ENCODE measurements at regions not wholly inside any gene's neighbourhood (a gene's known extent, or its start where the extent isn't known, plus 50 kb on each side); places are given as distances from the start of the nearest gene placed in this dataset.

DNA sequence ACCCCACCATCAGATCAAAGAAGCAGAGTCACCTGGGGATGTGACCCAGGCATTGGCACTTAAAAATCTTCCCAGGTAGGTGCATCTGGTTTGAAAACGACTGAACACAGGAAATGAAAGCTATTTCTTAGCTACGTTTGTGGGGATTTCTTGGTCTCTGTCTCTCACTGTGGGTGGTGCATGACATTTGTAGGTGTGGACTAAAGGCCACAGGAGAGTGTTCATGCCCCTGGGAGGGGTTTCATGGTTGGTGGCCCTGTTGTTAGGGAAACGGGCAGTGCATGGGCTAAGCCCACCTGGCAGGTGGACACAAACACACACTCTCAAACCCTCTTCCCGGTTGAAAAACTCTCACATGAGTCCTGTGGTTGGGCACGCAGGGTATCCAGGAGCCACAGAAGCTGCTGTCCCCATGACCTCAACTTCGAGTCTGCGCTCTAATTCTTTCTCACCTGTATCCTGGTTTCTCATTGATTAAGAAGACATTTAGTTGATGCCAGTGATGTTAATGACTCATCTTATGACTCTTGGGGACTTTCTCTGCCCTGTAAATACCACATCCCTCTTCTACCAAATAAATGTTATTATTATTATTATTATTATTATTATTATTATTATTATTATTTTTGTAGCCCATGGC lies 119.4 kb downstream of the MRPS6 start:
- Mint-ChIP-seq H3K4me3 (no peak overlapping the region), H3K4me1 (no peaks in the 10 kb centered on the region), H3K27me3 (no peaks in the 10 kb centered on the region), H3K9me3 (peaks cover 23% of the 10 kb centered on the region), H3K27ac (no peak overlapping the region), H3K36me3 (ENCODE audit: low read depth) (peaks cover 3% of the 10 kb centered on the region)
- intact Hi-C loops (cut with micrococcal nuclease), result no loop called here
- ChIA-PET CTCF (no interaction called here), POLR2A (no interaction called here)
- no peak for DNase-seq
- TF ChIP-seq, protein P1, sequence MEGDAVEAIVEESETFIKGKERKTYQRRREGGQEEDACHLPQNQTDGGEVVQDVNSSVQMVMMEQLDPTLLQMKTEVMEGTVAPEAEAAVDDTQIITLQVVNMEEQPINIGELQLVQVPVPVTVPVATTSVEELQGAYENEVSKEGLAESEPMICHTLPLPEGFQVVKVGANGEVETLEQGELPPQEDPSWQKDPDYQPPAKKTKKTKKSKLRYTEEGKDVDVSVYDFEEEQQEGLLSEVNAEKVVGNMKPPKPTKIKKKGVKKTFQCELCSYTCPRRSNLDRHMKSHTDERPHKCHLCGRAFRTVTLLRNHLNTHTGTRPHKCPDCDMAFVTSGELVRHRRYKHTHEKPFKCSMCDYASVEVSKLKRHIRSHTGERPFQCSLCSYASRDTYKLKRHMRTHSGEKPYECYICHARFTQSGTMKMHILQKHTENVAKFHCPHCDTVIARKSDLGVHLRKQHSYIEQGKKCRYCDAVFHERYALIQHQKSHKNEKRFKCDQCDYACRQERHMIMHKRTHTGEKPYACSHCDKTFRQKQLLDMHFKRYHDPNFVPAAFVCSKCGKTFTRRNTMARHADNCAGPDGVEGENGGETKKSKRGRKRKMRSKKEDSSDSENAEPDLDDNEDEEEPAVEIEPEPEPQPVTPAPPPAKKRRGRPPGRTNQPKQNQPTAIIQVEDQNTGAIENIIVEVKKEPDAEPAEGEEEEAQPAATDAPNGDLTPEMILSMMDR (IDR thresholded peaks at IDR 0.05), result no peak
- ATAC-seq (ENCODE audit: low read depth), result no peak

DNA sequence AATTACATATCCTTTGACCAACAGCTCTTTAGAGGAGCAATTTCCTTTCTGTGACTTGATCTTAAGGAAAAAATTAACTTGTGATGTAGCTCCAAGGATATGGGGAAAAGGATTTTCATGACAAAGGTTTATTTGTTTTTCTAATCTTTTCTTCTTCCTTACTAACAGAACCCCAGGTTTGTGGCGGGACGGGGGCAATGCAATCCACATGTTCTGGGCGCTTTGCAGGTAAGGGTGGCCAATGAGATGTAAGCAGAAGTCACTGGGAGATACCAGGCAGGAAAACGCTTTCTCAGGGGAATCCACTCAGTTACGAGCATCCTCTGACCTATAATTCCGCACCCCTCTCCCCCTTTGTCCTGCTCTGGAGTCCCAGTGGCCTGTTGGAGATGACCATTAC lies 122.0 kb downstream of the MRPS6 start:
- H3K4me1 Mint-ChIP-seq, result no peaks in the 10 kb centered on the region
- no peak overlapping the region for H3K27ac Mint-ChIP-seq
- intact Hi-C loops (cut with micrococcal nuclease), result no loop called here
- DNase-seq (no peak), ATAC-seq (ENCODE audit: low read depth) (no peak)
- no peak overlapping the region for H3K4me3 Mint-ChIP-seq
- H3K9me3 Mint-ChIP-seq, result peaks cover 6% of the 10 kb centered on the region
- ChIA-PET CTCF (no interaction called here), POLR2A (no interaction called here)
- no peaks in the 10 kb centered on the region for H3K36me3 Mint-ChIP-seq (ENCODE audit: low read depth)
- no peaks in the 10 kb centered on the region for H3K27me3 Mint-ChIP-seq
- TF ChIP-seq, protein P1 (IDR thresholded peaks at IDR 0.05), result no peak

DNA sequence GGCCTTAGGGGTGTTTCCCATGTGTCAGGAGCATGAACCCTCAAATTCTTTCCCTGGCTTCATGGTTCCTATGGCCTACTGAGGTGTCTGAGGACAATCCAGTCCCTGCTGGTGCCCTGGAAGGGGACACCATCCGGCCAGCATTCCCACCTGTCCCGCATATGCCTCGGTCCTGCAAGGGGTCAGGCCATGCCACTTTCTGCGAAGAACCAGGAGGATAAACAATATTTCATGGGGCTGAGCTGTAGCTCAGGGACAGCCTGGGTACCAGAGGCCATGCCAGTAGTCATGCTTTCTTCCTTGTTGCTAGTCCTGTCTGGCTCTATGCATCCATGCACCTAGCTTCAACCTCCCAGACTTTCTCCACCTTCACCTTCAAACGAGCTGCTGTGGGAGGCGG lies 123.6 kb downstream of the MRPS6 start:
- Mint-ChIP-seq H3K9me3 (peaks cover 2% of the 10 kb centered on the region), H3K4me1 (peaks cover 10% of the 10 kb centered on the region), H3K36me3 (ENCODE audit: low read depth) (no peaks in the 10 kb centered on the region), H3K4me3 (no peak overlapping the region), H3K27me3 (peaks cover 3% of the 10 kb centered on the region), H3K27ac (no peak overlapping the region)
- intact Hi-C loops (cut with micrococcal nuclease), result no loop called here
- ChIA-PET CTCF (interaction anchor here (2.3 kb wide), 1 partner anchor 273 kb away, joined by 6 read pairs; no protein-coding TSS in a partner anchor), POLR2A (no interaction called here)
- TF ChIP-seq, protein P1 (IDR thresholded peaks at IDR 0.05), result no peak
- no peak for ATAC-seq (ENCODE audit: low read depth)
- no peak for DNase-seq

DNA sequence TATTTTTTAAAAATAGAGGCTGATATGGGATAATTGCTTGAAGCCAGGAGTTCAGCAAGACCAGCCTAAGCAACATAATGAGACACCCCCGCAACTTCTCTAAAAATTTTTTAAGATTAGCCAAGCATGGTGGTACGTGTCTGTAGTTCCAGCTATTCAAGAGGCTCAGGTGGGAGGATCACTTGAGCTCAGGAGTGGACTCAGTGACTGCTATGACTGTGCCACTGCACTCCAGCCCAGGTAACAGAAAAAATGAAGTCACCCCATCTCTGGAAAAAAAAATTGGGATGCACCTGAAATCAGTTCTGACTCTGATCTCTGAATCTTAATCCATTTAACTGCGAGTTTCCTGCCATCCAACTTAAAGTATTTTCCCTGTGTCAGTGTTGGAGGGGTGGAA lies 124.2 kb downstream of the MRPS6 start:
- Mint-ChIP-seq H3K9me3 (peaks cover 2% of the 10 kb centered on the region), H3K4me1 (peaks cover 15% of the 10 kb centered on the region), H3K27me3 (peaks cover 5% of the 10 kb centered on the region), H3K36me3 (ENCODE audit: low read depth) (no peaks in the 10 kb centered on the region), H3K4me3 (no peak overlapping the region), H3K27ac (no peak overlapping the region)
- DNase-seq (no peak), ATAC-seq (ENCODE audit: low read depth) (no peak)
- intact Hi-C loops (cut with micrococcal nuclease), result no loop called here
- TF ChIP-seq, protein P1 (IDR thresholded peaks at IDR 0.05), result no peak
- ChIA-PET POLR2A (no interaction called here), CTCF (interaction anchor here (2.3 kb wide), 1 partner anchor 274 kb away, joined by 6 read pairs; no protein-coding TSS in a partner anchor)

DNA sequence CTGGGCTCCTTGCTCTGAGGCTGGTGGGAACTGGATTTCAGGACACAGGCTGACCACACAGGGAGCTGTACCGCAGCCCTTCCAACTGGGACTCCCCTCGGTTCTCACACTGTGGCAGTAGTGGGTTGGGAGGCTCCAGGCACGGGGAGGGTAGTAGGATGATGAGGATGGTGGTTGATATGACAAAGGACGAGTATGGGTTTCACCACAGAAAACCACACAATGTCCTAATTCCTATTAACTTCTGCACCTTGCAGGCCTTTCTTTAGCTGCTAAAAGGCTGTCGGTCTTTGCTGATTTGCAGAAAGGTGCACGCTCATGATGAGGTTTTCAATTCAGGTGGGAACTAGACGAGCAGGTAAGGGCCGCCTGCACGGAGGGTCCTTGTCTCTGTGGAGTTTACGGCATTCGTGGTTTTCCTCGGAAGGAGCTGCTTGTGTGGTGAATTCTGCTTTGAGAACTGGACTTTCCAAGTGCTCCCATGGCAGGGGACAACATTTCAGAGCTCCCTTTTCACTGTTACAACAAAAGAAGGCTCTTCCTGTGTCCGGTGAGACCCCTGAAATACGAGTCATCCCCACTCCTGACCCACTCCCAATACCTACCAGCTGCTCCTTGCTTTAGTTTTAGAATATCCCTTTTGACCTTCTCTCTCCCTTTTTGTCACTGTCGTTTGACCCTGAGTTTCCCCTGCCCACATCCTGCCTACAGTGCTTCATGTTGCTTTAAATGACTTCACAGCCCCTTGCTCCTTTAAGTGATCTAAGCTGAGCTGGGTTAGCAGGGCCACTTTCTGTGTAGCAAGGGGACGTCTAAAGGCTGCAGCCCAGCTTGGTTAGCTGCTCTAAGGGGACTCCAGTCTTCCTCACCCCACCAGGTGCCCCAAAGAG lies 125.1 kb downstream of the MRPS6 start:
- intact Hi-C loops (cut with micrococcal nuclease), result no loop called here
- Mint-ChIP-seq H3K9me3 (peaks cover 2% of the 10 kb centered on the region), H3K4me3 (no peak overlapping the region), H3K4me1 (peaks cover 20% of the 10 kb centered on the region), H3K36me3 (ENCODE audit: low read depth) (no peaks in the 10 kb centered on the region), H3K27me3 (peaks cover 8% of the 10 kb centered on the region), H3K27ac (no peak overlapping the region)
- POLR2A ChIA-PET, result no interaction called here
- TF ChIP-seq, protein P1 (IDR thresholded peaks at IDR 0.05), result no peak
- CTCF ChIA-PET, result interaction anchor here (2.3 kb wide), 1 partner anchor 275 kb away, joined by 6 read pairs; no protein-coding TSS in a partner anchor
- no peak for DNase-seq
- no peak for ATAC-seq (ENCODE audit: low read depth)
